GM23338 (cell line): ENCODE measurements at regions not wholly inside any gene's neighbourhood (a gene's known extent, or its start where the extent isn't known, plus 50 kb on each side); places are given as distances from the start of the nearest gene placed in this dataset.

Experiments used
- POLR2AphosphoS5 ChIP-seq: IDR thresholded peaks from 2 replicates; pipeline ENCODE4 v1.6.1; 2016; ENCODE audit warnings: antibody characterized with exemption, low read depth
- TF ChIP-seq, protein P1 (sequence below), 2 experiments: fragments of 200-600 bp in 1 of 2; sonication (generic) in 1 of 2; conservative IDR thresholded peaks; 2 replicates each; pipeline versions ENCODE4 v1.5.1 to v1.6.1; 2016 to 2017; ENCODE audit warnings: antibody characterized with exemption in 2 of 2, low read depth in 2 of 2, mild to moderate bottlenecking in 2 of 2, moderate library complexity in 1 of 2

- TF ChIP-seq POLR2AphosphoS5, result no peak
- TF ChIP-seq, protein P1, sequence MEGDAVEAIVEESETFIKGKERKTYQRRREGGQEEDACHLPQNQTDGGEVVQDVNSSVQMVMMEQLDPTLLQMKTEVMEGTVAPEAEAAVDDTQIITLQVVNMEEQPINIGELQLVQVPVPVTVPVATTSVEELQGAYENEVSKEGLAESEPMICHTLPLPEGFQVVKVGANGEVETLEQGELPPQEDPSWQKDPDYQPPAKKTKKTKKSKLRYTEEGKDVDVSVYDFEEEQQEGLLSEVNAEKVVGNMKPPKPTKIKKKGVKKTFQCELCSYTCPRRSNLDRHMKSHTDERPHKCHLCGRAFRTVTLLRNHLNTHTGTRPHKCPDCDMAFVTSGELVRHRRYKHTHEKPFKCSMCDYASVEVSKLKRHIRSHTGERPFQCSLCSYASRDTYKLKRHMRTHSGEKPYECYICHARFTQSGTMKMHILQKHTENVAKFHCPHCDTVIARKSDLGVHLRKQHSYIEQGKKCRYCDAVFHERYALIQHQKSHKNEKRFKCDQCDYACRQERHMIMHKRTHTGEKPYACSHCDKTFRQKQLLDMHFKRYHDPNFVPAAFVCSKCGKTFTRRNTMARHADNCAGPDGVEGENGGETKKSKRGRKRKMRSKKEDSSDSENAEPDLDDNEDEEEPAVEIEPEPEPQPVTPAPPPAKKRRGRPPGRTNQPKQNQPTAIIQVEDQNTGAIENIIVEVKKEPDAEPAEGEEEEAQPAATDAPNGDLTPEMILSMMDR (conservative IDR thresholded peaks at IDR 0.05; ENCODE audit: low read depth in 2 of 2), result no peak
These were observed 208.6 kb upstream of the KIAA1217 start for GRCh38 chr10:24000271-24000813.
